Upper lobe of right lung (tissue), 1 donor: ENCODE measurements at regions not wholly inside any gene's neighbourhood (a gene's known extent, or its start where the extent isn't known, plus 50 kb on each side); places are given as distances from the start of the nearest gene placed in this dataset.

ENCODE experiments used
- ATAC-seq: fragments of 200-7000 bp; cut with Tn5 transposase; one replicate; pipeline ENCODE4 v1.9.1; 2020; ENCODE audit warnings: mild to moderate bottlenecking, moderate library complexity
- DNase-seq: peaks from one replicate; pipeline ENCODE4 v3.0.0-alpha.2; 2020
- H3K27ac ChIP-seq: fragments of 200-600 bp; one replicate; pipeline ENCODE4 v1.8.0; 2022
- H3K27me3 ChIP-seq: fragments of 200-600 bp; one replicate; pipeline ENCODE4 v1.8.0; 2022; ENCODE audit warnings: mild to moderate bottlenecking
- H3K36me3 ChIP-seq: fragments of 200-600 bp; one replicate; pipeline ENCODE4 v1.8.0; 2022
- H3K4me1 ChIP-seq: fragments of 200-600 bp; one replicate; pipeline ENCODE4 v1.8.0; 2022
- H3K4me3 ChIP-seq: fragments of 200-600 bp; one replicate; pipeline ENCODE4 v1.8.0; 2022; ENCODE audit warnings: mild to moderate bottlenecking
- H3K9me3 ChIP-seq: fragments of 200-600 bp; one replicate; pipeline ENCODE4 v1.8.0; 2022
- intact Hi-C: fragments of 100-400 bp; cut with DNase I; formaldehyde crosslinking; loops from one replicate; pipeline ENCODE4 v1.11.0; 2022
- TF ChIP-seq, protein P1 (sequence below): fragments of 200-600 bp; IDR thresholded peaks from one replicate; pipeline ENCODE4 v1.8.0; 2022; ENCODE audit warnings: antibody characterized with exemption
- donor health status: DM: no; HTN: yes; CAD: no; lungs with severe emphysema.

DNA sequence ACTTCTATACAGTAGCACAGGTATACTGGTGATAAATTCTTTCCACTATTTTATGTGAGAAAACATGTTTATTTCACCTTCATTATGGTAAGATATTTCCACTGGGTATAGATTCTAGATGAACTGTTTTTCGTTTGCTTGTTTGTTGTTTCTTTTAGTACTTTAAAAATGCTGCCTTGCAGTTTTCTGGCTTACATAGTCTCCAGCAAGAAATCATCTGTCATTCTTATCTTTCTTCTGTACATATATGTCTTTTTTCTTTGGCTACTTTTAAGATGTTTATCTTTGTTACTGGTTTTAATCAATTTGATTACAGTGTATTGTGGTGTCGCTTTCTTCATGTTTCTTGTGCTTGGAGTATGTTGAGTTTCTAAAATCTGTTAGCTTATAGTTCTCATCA, 333.3 kb upstream of the HTR2A start:
- Histone ChIP-seq H3K27me3 (no peaks in the 10 kb centered on the region), H3K27ac (no peak overlapping the region), H3K4me1 (no peaks in the 10 kb centered on the region), H3K36me3 (no peaks in the 10 kb centered on the region), H3K9me3 (no peaks in the 10 kb centered on the region), H3K4me3 (no peak overlapping the region)
- intact Hi-C loops = no loop called here
- DNase-seq (no peak), ATAC-seq (no peak)
- TF ChIP-seq, protein P1, sequence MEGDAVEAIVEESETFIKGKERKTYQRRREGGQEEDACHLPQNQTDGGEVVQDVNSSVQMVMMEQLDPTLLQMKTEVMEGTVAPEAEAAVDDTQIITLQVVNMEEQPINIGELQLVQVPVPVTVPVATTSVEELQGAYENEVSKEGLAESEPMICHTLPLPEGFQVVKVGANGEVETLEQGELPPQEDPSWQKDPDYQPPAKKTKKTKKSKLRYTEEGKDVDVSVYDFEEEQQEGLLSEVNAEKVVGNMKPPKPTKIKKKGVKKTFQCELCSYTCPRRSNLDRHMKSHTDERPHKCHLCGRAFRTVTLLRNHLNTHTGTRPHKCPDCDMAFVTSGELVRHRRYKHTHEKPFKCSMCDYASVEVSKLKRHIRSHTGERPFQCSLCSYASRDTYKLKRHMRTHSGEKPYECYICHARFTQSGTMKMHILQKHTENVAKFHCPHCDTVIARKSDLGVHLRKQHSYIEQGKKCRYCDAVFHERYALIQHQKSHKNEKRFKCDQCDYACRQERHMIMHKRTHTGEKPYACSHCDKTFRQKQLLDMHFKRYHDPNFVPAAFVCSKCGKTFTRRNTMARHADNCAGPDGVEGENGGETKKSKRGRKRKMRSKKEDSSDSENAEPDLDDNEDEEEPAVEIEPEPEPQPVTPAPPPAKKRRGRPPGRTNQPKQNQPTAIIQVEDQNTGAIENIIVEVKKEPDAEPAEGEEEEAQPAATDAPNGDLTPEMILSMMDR = no peak

DNA sequence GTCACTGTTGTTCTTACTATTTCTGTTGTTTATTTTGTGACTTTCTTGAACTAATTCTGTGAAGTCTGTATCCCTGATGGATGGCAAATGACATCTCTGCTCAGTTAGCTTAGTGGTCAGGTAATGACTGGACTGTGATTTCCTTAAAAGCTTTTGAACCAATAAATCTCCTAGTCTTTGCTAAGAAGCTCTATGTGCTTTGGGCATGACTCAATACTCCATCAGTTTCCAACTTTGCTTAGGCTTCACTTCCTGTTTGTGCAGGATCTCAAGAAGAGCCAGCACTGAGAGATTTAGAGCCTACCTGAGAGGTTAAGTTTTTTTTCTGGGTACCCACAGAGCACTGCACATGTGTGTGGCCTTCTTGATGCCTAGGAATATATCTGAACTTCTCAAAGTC, 329.7 kb upstream of the HTR2A start:
- TF ChIP-seq, protein P1 = no peak
- intact Hi-C loops = no loop called here
- H3K36me3 ChIP-seq = no peaks in the 10 kb centered on the region
- no peak overlapping the region for H3K4me3 ChIP-seq
- no peak for DNase-seq
- no peaks in the 10 kb centered on the region for H3K4me1 ChIP-seq
- ATAC-seq = no peak
- no peaks in the 10 kb centered on the region for H3K27me3 ChIP-seq
- H3K27ac ChIP-seq = no peak overlapping the region
- no peaks in the 10 kb centered on the region for H3K9me3 ChIP-seq

DNA sequence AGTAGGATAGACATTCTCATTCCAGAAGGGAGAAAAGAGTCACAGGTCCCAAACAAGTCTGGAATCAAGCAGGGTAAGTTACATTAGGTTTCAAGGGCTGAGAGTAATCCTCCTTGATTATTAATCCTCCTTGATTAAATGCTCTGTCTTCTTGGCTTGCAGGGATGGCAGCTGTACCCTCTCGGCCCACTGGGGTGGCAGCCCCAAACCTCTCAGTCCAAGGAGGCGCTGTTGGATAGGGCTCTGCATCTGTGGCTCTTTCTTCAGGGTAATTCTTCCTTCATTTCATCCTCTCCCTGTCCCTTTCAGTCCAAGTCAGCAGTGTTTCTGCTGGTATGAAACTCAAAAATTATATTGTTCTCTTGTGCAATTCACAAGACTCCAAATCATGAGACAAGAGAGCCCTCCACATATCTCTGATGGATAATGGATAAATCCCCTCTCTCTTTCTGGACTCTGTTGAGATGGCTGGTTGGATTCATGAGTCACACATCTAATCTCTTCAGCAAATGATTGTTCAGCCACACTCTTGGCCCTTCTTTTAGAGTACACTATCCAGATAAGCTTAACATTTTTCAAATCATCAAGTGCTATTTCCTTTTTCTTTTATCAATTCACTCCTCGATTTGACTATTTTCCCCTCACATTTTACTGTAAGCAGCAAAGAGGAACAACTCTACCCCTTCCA, 323.7 kb upstream of the HTR2A start:
- no peak overlapping the region for H3K27ac ChIP-seq
- intact Hi-C loops = no loop called here
- no peak overlapping the region for H3K4me3 ChIP-seq
- ATAC-seq = no peak
- H3K4me1 ChIP-seq = no peaks in the 10 kb centered on the region
- H3K36me3 ChIP-seq = no peaks in the 10 kb centered on the region
- TF ChIP-seq, protein P1 = no peak
- DNase-seq = no peak
- H3K9me3 ChIP-seq = no peaks in the 10 kb centered on the region
- no peaks in the 10 kb centered on the region for H3K27me3 ChIP-seq

DNA sequence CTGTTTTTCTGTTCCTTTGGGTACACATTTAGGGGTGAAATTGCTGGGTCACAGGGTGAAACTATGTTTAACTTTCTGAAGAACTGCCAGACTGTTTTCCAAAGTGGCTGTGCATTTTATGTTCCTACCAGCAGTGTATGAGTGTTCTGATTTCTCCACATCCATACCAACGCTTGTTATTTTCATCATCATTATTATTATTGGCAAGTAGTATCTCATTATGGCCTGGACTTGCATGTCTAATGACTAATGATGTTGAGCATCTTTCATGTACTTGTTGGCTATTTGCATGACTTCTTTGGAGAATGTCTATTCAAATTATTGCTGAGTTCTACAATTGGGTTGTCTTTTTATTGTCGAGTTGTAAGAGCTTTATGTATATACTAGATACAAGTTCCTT, 321.8 kb upstream of the HTR2A start:
- intact Hi-C loops = no loop called here
- H3K4me1 ChIP-seq = no peaks in the 10 kb centered on the region
- no peak for ATAC-seq
- H3K9me3 ChIP-seq = no peaks in the 10 kb centered on the region
- no peak overlapping the region for H3K27ac ChIP-seq
- TF ChIP-seq, protein P1 = no peak
- no peak for DNase-seq
- H3K27me3 ChIP-seq = no peaks in the 10 kb centered on the region
- H3K36me3 ChIP-seq = no peaks in the 10 kb centered on the region
- no peak overlapping the region for H3K4me3 ChIP-seq

DNA sequence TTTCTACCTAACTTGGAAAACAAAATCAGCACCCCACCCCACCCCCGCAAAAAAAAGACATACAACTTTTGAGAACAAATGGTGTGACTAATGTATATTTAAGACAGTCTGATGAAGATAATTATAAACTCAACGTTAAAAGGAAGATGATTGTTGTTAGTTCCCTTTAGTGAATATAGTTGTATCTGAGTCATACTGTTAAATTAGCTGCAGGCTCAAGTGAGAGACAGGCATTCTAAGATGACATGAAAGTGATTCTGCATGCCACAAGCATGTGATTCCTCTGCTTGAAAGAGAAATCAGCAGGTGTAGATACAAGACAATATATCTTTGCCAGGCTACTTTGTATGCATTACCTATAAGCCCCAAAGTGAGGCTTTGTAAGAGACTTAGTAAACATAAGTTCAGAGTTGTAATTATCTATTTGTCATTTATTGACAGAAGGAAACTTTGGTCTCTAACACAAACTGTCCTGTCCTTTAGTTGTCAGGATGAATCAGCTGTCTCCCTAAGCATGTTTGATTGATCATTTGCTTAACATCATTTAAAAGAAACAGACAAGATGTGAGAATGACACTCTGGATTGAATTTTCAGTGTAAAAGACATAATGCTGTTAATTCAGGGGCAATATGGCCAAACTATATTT, 319.4 kb upstream of the HTR2A start:
- Histone ChIP-seq H3K27ac (no peak overlapping the region), H3K4me3 (no peak overlapping the region), H3K4me1 (no peaks in the 10 kb centered on the region), H3K27me3 (no peaks in the 10 kb centered on the region), H3K36me3 (no peaks in the 10 kb centered on the region), H3K9me3 (no peaks in the 10 kb centered on the region)
- TF ChIP-seq, protein P1 = no peak
- DNase-seq = no peak
- intact Hi-C loops = no loop called here
- ATAC-seq = no peak
